Transverse colon (tissue), 3 donors: ENCODE measurements at regions not wholly inside any gene's neighbourhood (a gene's known extent, or its start where the extent isn't known, plus 50 kb on each side); places are given as distances from the start of the nearest gene placed in this dataset.

Source experiments
- POLR2A ChIP-seq: fragments of 450-650 bp; IDR thresholded peaks from one replicate; pipeline ENCODE4 v1.6.1; 2016; ENCODE audit warnings: antibody characterized with exemption, mild to moderate bottlenecking, moderate library complexity
- TF ChIP-seq, protein P1 (sequence below), 5 experiments: fragments of 200-600 bp in 3 of 5; fragments of 450-650 bp in 2 of 5; sonication (generic) in 3 of 5; IDR thresholded peaks; 1 replicate in 2 of 5; 2 replicates in 3 of 5; pipeline ENCODE4 v1.5.1; 2016 to 2017; ENCODE audit warnings: antibody characterized with exemption in 5 of 5, inconsistent platforms in 3 of 5, mild to moderate bottlenecking in 2 of 5, moderate library complexity in 1 of 5

DNA sequence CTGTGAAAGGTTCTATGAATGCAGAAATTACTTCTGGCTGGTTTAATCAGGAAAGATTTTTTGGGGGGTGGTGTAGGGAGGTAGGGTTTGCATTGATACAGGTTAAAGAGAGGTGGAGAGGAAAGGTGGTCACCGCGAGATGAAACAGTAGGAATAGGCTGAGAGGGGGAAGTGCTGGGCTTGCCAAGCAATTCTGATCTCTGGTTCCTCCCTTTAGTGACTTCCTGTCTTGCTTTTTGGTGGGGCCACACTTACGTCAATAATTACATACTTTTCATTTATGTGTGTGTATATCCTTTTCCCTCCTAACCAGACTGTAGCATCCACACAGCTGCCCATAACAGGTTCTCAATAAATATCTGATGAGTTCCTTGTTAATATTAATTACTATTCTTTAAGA, 120.0 kb downstream of the CTNND1 start:
- TF ChIP-seq, protein P1, sequence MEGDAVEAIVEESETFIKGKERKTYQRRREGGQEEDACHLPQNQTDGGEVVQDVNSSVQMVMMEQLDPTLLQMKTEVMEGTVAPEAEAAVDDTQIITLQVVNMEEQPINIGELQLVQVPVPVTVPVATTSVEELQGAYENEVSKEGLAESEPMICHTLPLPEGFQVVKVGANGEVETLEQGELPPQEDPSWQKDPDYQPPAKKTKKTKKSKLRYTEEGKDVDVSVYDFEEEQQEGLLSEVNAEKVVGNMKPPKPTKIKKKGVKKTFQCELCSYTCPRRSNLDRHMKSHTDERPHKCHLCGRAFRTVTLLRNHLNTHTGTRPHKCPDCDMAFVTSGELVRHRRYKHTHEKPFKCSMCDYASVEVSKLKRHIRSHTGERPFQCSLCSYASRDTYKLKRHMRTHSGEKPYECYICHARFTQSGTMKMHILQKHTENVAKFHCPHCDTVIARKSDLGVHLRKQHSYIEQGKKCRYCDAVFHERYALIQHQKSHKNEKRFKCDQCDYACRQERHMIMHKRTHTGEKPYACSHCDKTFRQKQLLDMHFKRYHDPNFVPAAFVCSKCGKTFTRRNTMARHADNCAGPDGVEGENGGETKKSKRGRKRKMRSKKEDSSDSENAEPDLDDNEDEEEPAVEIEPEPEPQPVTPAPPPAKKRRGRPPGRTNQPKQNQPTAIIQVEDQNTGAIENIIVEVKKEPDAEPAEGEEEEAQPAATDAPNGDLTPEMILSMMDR (IDR thresholded peaks at IDR 0.05): no peak
- no peak for TF ChIP-seq POLR2A
